GM10266 (cell line): ENCODE measurements at regions not wholly inside any gene's neighbourhood (a gene's known extent, or its start where the extent isn't known, plus 50 kb on each side); places are given as distances from the start of the nearest gene placed in this dataset.
"Not testable (repeated sequence)": the region's sequence is repeated elsewhere in the genome, so short reads cannot be mapped to it uniquely, and the experiment has no call there.

Experiments
- DNase-seq: peaks from one replicate; pipeline ENCODE4 v3.0.0; 2012; ENCODE audit errors: extremely low spot score
- TF ChIP-seq, protein P1 (sequence below): IDR thresholded peaks from 2 replicates; pipeline ENCODE4 v1.5.1; 2012; ENCODE audit warnings: mild to moderate bottlenecking, low read depth; ENCODE audit not compliant: control insufficient read depth, insufficient read depth; ENCODE audit errors: missing control alignments

GRCh38 chr1:65541865-65542264 lies 121.4 kb downstream of the LEPR start:
- TF ChIP-seq, protein P1, sequence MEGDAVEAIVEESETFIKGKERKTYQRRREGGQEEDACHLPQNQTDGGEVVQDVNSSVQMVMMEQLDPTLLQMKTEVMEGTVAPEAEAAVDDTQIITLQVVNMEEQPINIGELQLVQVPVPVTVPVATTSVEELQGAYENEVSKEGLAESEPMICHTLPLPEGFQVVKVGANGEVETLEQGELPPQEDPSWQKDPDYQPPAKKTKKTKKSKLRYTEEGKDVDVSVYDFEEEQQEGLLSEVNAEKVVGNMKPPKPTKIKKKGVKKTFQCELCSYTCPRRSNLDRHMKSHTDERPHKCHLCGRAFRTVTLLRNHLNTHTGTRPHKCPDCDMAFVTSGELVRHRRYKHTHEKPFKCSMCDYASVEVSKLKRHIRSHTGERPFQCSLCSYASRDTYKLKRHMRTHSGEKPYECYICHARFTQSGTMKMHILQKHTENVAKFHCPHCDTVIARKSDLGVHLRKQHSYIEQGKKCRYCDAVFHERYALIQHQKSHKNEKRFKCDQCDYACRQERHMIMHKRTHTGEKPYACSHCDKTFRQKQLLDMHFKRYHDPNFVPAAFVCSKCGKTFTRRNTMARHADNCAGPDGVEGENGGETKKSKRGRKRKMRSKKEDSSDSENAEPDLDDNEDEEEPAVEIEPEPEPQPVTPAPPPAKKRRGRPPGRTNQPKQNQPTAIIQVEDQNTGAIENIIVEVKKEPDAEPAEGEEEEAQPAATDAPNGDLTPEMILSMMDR, result no peak
- no peak for DNase-seq

DNA sequence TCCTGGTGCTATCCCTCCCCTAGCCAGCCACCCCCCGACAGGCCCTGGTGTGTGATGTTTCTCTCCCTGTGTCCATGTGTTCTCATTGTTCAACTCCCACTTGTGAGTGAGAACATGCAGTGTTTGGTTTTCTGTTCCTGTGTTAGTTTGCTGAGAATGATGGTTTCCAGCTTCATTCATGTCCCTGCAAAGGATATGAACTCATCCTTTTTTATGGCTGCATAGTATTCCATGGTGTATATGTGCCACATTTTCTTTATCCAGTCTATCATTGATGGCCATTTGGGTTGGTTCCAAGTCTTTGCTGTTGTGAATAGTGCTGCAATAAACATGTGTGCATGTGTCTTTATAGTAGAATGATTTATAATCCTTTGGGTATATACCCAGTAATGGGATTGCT lies 122.1 kb downstream of the LEPR start:
- DNase-seq, result not testable (repeated sequence)

DNA sequence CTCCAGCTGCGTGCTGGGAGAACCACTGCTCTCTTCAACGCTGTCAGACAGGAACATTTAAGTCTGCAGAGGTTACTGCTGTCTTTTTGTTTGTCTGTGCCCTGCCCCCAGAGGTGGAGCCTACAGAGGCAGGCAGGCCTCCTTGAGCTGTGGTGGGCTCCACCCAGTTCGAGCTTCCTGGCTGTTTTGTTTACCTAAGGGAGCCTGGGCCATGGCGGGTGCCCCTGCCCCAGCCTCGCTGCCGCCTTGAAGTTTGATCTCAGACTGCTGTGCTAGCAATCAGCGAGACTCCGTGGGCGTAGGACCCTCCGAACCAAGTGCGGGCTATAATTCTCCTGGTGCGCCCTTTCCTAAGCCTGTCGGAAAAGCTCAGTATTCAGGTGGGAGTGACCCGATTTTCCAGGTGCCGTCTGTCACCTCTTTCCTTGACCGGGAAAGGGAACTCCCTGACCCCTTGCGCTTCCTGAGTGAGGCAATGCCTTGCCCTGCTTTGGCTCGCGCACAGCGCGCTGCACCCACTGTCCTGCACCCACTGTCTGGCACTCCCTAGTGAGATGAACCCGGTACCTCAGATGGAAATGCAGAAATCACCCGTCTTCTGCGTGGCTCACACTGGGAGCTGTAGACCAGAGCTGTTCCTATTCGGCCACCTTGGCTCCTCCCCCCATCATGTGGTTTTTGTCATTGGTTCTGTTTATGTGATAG lies 130.0 kb downstream of the LEPR start:
- not testable (repeated sequence) for DNase-seq

DNA sequence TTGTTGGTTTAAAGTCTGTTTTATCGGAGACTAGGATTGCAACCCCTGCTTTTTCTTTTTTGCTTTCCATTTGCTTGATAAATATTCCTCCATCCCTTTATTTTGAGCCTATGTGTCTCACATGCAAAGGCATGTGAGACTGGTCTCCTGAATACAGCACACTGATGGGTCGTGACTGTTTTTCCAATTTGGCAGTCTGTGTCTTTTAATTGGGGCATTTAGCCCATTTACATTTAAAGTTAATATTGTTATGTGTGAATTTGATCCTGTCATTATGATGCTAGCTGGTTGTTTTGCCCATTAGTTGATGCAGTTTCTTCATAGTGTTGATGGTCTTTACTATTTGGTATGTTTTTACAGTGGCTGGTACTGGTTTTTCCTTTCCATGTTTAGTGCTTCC lies 132.0 kb downstream of the LEPR start:
- not testable (repeated sequence) for DNase-seq

- DNase-seq, result not testable (repeated sequence)
Observed at GRCh38 chr1:65554086-65554764, 133.8 kb downstream of the LEPR start.

DNA sequence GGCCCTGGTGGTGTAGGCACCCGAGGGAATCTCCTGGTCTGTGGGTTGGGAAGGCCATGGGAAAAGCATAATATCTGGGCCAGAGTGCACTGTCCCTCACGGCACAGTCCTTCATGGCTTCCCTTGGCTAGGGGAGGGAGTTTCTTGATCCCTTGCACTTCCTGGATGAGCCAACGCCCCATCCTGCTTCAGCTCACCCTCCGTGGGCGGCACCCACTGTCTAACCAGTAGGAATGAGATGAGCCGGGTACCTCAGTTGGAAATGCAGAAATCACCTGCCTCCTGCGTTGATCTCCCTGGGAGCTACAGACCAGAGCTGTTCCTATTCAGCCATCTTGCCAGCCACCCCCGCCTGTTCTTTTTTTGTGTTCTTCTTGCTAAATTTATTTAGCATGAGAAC lies 134.4 kb downstream of the LEPR start:
- DNase-seq, result no peak
- TF ChIP-seq, protein P1, result no peak

DNA sequence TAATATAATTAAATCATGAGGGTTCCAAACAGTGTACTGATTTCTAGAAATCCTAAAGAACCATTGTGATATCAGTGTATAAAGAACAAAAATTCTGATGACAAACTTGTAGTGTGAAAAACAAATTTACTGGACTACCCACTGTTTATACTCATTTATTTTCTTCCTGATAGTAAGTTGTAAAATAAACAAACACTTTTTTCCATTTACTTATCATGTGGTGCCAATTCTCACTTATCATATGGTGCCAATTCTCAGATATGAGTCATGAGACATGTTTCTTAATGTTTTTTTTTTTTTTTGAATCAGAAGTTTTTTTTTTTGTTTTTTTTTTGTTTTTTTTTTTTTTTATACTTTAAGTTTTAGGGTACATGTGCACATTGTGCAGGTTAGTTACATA lies 137.7 kb downstream of the LEPR start:
- DNase-seq, result no peak
- TF ChIP-seq, protein P1, result no peak

- no peak for DNase-seq
- TF ChIP-seq, protein P1, result no peak
Observed at GRCh38 chr1:65564493-65564892, 144.0 kb downstream of the LEPR start.

GRCh38 chr1:65568285-65568684 lies 147.8 kb downstream of the LEPR start:
- no peak for DNase-seq
- TF ChIP-seq, protein P1, result no peak
